Gastrocnemius medialis (tissue), 4 donors: ENCODE measurements at regions not wholly inside any gene's neighbourhood (a gene's known extent, or its start where the extent isn't known, plus 50 kb on each side); places are given as distances from the start of the nearest gene placed in this dataset.

ENCODE experiments used
- ATAC-seq, 2 donors: fragments of 150-250 bp; one replicate each; pipeline ENCODE4 v1.9.1; 2016
- DNase-seq, 2 donors: peaks; one replicate each; pipeline ENCODE4 v3.0.0-alpha.2; 2019
- H3K27ac ChIP-seq, 4 donors: fragments of 200-600 bp; sonication (generic); 1 replicate in 1 of 4; 2 replicates in 3 of 4; pipeline ENCODE4 v1.5.1; 2016 to 2018; ENCODE audit warnings: mild to moderate bottlenecking in 2 of 4, moderate library complexity in 1 of 4
- H3K27me3 ChIP-seq, 3 donors: fragments of 200-600 bp; sonication (generic) in 2 of 3; 1 replicate in 1 of 3; 2 replicates in 2 of 3; pipeline versions ENCODE4 v1.5.1 to v1.6.0; 2016 to 2019; ENCODE audit warnings: mild to moderate bottlenecking in 1 of 3, moderate library complexity in 1 of 3
- H3K36me3 ChIP-seq, 2 donors: fragments of 200-600 bp; sonication (generic) in 1 of 2; one replicate each; pipeline ENCODE4 v1.5.1; 2017 to 2018
- H3K4me1 ChIP-seq, 2 donors: fragments of 200-600 bp; sonication (generic) in 1 of 2; one replicate each; pipeline ENCODE4 v1.5.1; 2016 to 2017; ENCODE audit warnings: mild to moderate bottlenecking in 2 of 2
- H3K4me3 ChIP-seq, 4 donors: fragments of 200-600 bp; sonication (generic) in 3 of 4; 1 replicate in 1 of 4; 2 replicates in 3 of 4; pipeline ENCODE4 v1.5.1; 2016 to 2019; ENCODE audit warnings: mild to moderate bottlenecking in 2 of 4
- H3K9me3 ChIP-seq, 3 donors: fragments of 200-600 bp; sonication (generic) in 2 of 3; 1 replicate in 1 of 3; 2 replicates in 2 of 3; pipeline ENCODE4 v1.5.1; 2016 to 2019
- CTCF ChIP-seq, 5 experiments: fragments of 450-650 bp in 3 of 5; fragments of 200-600 bp in 2 of 5; sonication (generic) in 2 of 5; IDR thresholded peaks in 4 of 5; conservative IDR thresholded peaks in 1 of 5; 1 replicate in 4 of 5; 2 replicates in 1 of 5; pipeline ENCODE4 v1.5.1; 2016 to 2019; ENCODE audit warnings: antibody characterized with exemption in 5 of 5, mild to moderate bottlenecking in 3 of 5, moderate library complexity in 3 of 5
- POLR2A ChIP-seq, 2 donors: fragments of 450-650 bp; IDR thresholded peaks; one replicate each; pipeline ENCODE4 v1.6.1; 2017; ENCODE audit warnings: antibody characterized with exemption in 2 of 2, mild to moderate bottlenecking in 2 of 2, moderate library complexity in 2 of 2
- in situ Hi-C, 4 donors: fragments of 200-750 bp; cut with MboI; loops; one replicate each; pipeline versions ENCODE4 v1.15.0 to v1.8.0; 2017; ENCODE audit warnings: low sequenced_read_pairs in 4 of 4
- intact Hi-C: fragments of 100-400 bp; cut with DNase I; formaldehyde crosslinking; loops from one replicate; pipeline ENCODE4 v1.15.1; 2023; ENCODE audit warnings: low total_unique reads

GRCh38 chr17:5812590-5812989, 228.3 kb upstream of the NLRP1 start:
- DNase-seq (no peak), ATAC-seq (no peak)

GRCh38 chr17:5813357-5813756, 229.0 kb upstream of the NLRP1 start:
- ATAC-seq: no peak
- in situ Hi-C loops: loop anchor here in 1 of 4 donors (25.0 kb wide), 1 partner anchor 99 kb away; no protein-coding TSS in a partner anchor

More at GRCh38 chr17:5812590-5812989, 228.3 kb upstream of the NLRP1 start:
- Histone ChIP-seq H3K4me3 (no peak overlapping the region), H3K27ac (no peak overlapping the region), H3K36me3 (no peaks in the 10 kb centered on the region), H3K4me1 (no peaks in the 10 kb centered on the region), H3K9me3 (no peaks in the 10 kb centered on the region), H3K27me3 (no peaks in the 10 kb centered on the region)
- in situ Hi-C loops (loop anchor here in 1 of 4 donors (25.0 kb wide), 1 partner anchor 100 kb away; no protein-coding TSS in a partner anchor), intact Hi-C loops (no loop called here)
- TF ChIP-seq POLR2A (IDR thresholded peaks at IDR 0.05): no peak
- TF ChIP-seq CTCF (IDR thresholded peaks at IDR 0.05 in 4 of 5, conservative IDR thresholded peaks at IDR 0.05 in 1 of 5): no peak

GRCh38 chr17:5815396-5815795, 231.1 kb upstream of the NLRP1 start:
- no peaks in the 10 kb centered on the region for H3K27me3 ChIP-seq
- H3K36me3 ChIP-seq: no peaks in the 10 kb centered on the region
- H3K27ac ChIP-seq: no peak overlapping the region
- ATAC-seq (no peak), DNase-seq (no peak)
- no peak for TF ChIP-seq CTCF (IDR thresholded peaks at IDR 0.05 in 4 of 5, conservative IDR thresholded peaks at IDR 0.05 in 1 of 5)
- TF ChIP-seq POLR2A (IDR thresholded peaks at IDR 0.05): no peak
- H3K4me1 ChIP-seq: no peaks in the 10 kb centered on the region
- H3K4me3 ChIP-seq: no peak overlapping the region
- in situ Hi-C loops: loop anchor here in 1 of 4 donors (25.0 kb wide), 1 partner anchor 97 kb away; no protein-coding TSS in a partner anchor
- H3K9me3 ChIP-seq: no peaks in the 10 kb centered on the region
- intact Hi-C loops: no loop called here

More at GRCh38 chr17:5813357-5813756, 229.0 kb upstream of the NLRP1 start:
- Histone ChIP-seq H3K9me3 (no peaks in the 10 kb centered on the region), H3K4me1 (no peaks in the 10 kb centered on the region), H3K27ac (no peak overlapping the region), H3K36me3 (no peaks in the 10 kb centered on the region), H3K27me3 (no peaks in the 10 kb centered on the region), H3K4me3 (no peak overlapping the region)
- DNase-seq: no peak
- intact Hi-C loops: no loop called here
- TF ChIP-seq CTCF (IDR thresholded peaks at IDR 0.05 in 4 of 5, conservative IDR thresholded peaks at IDR 0.05 in 1 of 5) (no peak), POLR2A (IDR thresholded peaks at IDR 0.05) (no peak)

- DNase-seq (no peak), ATAC-seq (no peak)
- in situ Hi-C loops: loop anchor here in 1 of 4 donors (25.0 kb wide), 1 partner anchor 96 kb away; no protein-coding TSS in a partner anchor
- Histone ChIP-seq H3K36me3 (no peaks in the 10 kb centered on the region), H3K4me1 (no peaks in the 10 kb centered on the region), H3K27ac (no peak overlapping the region), H3K27me3 (no peaks in the 10 kb centered on the region), H3K9me3 (no peaks in the 10 kb centered on the region), H3K4me3 (no peak overlapping the region)
- intact Hi-C loops: no loop called here
- no peak for TF ChIP-seq POLR2A (IDR thresholded peaks at IDR 0.05)
- TF ChIP-seq CTCF (IDR thresholded peaks at IDR 0.05 in 4 of 5, conservative IDR thresholded peaks at IDR 0.05 in 1 of 5): no peak
These were observed 232.3 kb upstream of the NLRP1 start for GRCh38 chr17:5816491-5817070.
